ENCODE measurements at regions not wholly inside any gene's neighbourhood (a gene's known extent, or its start where the extent isn't known, plus 50 kb on each side); places are given as distances from the start of the nearest gene placed in this dataset.

- Histone ChIP-seq H3K4me3 (no peak overlapping the region), H3K4me2 (no peak overlapping the region), H4K20me1 (no peaks in the 10 kb centered on the region), H3K9me3 (replicated peaks in 1 of 11) (peaks cover 14 to 20% (median 18%) of the 10 kb centered on the region in 11 experiments; a peak in 21 of 22 replicates), H3K27me3 (peaks cover 0 to 6% (median 0%) of the 10 kb centered on the region in 11 experiments; a peak in 3 of 22 replicates), H3K27ac (no peak overlapping the region), H3K9ac (no peak overlapping the region), H3K36me3 (no peaks in the 10 kb centered on the region), H3K4me1 (peaks cover 7 to 22% (median 16%) of the 10 kb centered on the region in 10 experiments; a peak in 17 of 20 replicates)
- TF ChIP-seq Cebpa-rat (IDR thresholded peaks at IDR 0.05), result no peak
Observed at GRCh38 chr16:86447228-86447627, 63.1 kb upstream of the FOXF1 start.

GRCh38 chr16:86448306-86448890 is 61.9 kb upstream of the FOXF1 start:
- H3K4me1 ChIP-seq, result peaks cover 7 to 22% (median 16%) of the 10 kb centered on the region in 10 experiments; a peak in 17 of 20 replicates
- TF ChIP-seq Cebpa-rat (IDR thresholded peaks at IDR 0.05), result no peak
- no peak overlapping the region for H3K9ac ChIP-seq
- no peaks in the 10 kb centered on the region for H4K20me1 ChIP-seq
- peak overlapping the region in 6 of 11 experiments; percentile 35 to 67 (median 52); a peak in 10 of 22 replicates for H3K4me2 ChIP-seq
- H3K27ac ChIP-seq, result no peak overlapping the region
- peaks cover 14 to 20% (median 18%) of the 10 kb centered on the region in 11 experiments; a peak in 21 of 22 replicates for H3K9me3 ChIP-seq (replicated peaks in 1 of 11)
- H3K36me3 ChIP-seq, result no peaks in the 10 kb centered on the region
- H3K4me3 ChIP-seq, result no peak overlapping the region
- H3K27me3 ChIP-seq, result peaks cover 0 to 6% (median 0%) of the 10 kb centered on the region in 11 experiments; a peak in 3 of 22 replicates

GRCh38 chr16:86449446-86450095 is 60.8 kb upstream of the FOXF1 start:
- Histone ChIP-seq H3K4me3 (no peak overlapping the region), H4K20me1 (no peaks in the 10 kb centered on the region), H3K27me3 (no peaks in the 10 kb centered on the region), H3K4me1 (peaks cover 7 to 22% (median 16%) of the 10 kb centered on the region in 10 experiments; a peak in 17 of 20 replicates), H3K36me3 (no peaks in the 10 kb centered on the region), H3K9me3 (replicated peaks in 1 of 11) (peaks cover 14 to 20% (median 18%) of the 10 kb centered on the region in 11 experiments; a peak in 21 of 22 replicates), H3K4me2 (peak overlapping the region; percentile 23 to 67 (median 49); a peak in 20 of 22 replicates), H3K27ac (no peak overlapping the region), H3K9ac (no peak overlapping the region)
- TF ChIP-seq Cebpa-rat (IDR thresholded peaks at IDR 0.05), result no peak

- H3K4me2 ChIP-seq, result no peak overlapping the region
- H3K4me1 ChIP-seq, result peaks cover 7 to 22% (median 16%) of the 10 kb centered on the region in 10 experiments; a peak in 17 of 20 replicates
- peaks cover 14 to 20% (median 18%) of the 10 kb centered on the region in 11 experiments; a peak in 21 of 22 replicates for H3K9me3 ChIP-seq (replicated peaks in 1 of 11)
- no peaks in the 10 kb centered on the region for H3K27me3 ChIP-seq
- H3K4me3 ChIP-seq, result no peak overlapping the region
- no peak for TF ChIP-seq Cebpa-rat (IDR thresholded peaks at IDR 0.05)
- no peak overlapping the region for H3K27ac ChIP-seq
- H4K20me1 ChIP-seq, result no peaks in the 10 kb centered on the region
- H3K36me3 ChIP-seq, result no peaks in the 10 kb centered on the region
- H3K9ac ChIP-seq, result no peak overlapping the region
Observed at GRCh38 chr16:86450691-86451090, 59.6 kb upstream of the FOXF1 start.

- Histone ChIP-seq H3K4me2 (no peak overlapping the region), H3K27me3 (no peaks in the 10 kb centered on the region), H3K36me3 (no peaks in the 10 kb centered on the region), H3K9me3 (replicated peaks in 1 of 11) (peaks cover 1 to 9% (median 7%) of the 10 kb centered on the region in 11 experiments; a peak in 18 of 22 replicates), H3K4me3 (no peak overlapping the region), H3K4me1 (peaks cover 7 to 22% (median 16%) of the 10 kb centered on the region in 10 experiments; a peak in 17 of 20 replicates), H3K9ac (no peak overlapping the region), H4K20me1 (no peaks in the 10 kb centered on the region), H3K27ac (no peak overlapping the region)
- TF ChIP-seq Cebpa-rat (IDR thresholded peaks at IDR 0.05), result no peak
Observed at GRCh38 chr16:86452451-86452850, 57.9 kb upstream of the FOXF1 start.

GRCh38 chr16:86455116-86455515 is 55.2 kb upstream of the FOXF1 start:
- H3K4me2 ChIP-seq, result no peak overlapping the region
- H3K4me3 ChIP-seq, result no peak overlapping the region
- TF ChIP-seq Cebpa-rat (IDR thresholded peaks at IDR 0.05), result no peak
- H3K9ac ChIP-seq, result no peak overlapping the region
- H3K9me3 ChIP-seq (replicated peaks in 1 of 11), result peaks cover 0 to 7% (median 0%) of the 10 kb centered on the region in 11 experiments; a peak in 5 of 22 replicates
- H3K27ac ChIP-seq, result no peak overlapping the region
- H4K20me1 ChIP-seq, result no peaks in the 10 kb centered on the region
- H3K36me3 ChIP-seq, result no peaks in the 10 kb centered on the region
- no peaks in the 10 kb centered on the region for H3K4me1 ChIP-seq
- H3K27me3 ChIP-seq, result no peaks in the 10 kb centered on the region

GRCh38 chr16:86455640-86456039 is 54.7 kb upstream of the FOXF1 start:
- Histone ChIP-seq H3K9me3 (replicated peaks in 1 of 11) (peaks cover 0 to 10% (median 2%) of the 10 kb centered on the region in 11 experiments; a peak in 12 of 22 replicates), H3K4me3 (no peak overlapping the region), H3K4me1 (no peaks in the 10 kb centered on the region), H3K36me3 (no peaks in the 10 kb centered on the region), H3K9ac (no peak overlapping the region), H3K27ac (no peak overlapping the region), H3K27me3 (no peaks in the 10 kb centered on the region), H3K4me2 (no peak overlapping the region), H4K20me1 (no peaks in the 10 kb centered on the region)
- TF ChIP-seq Cebpa-rat (IDR thresholded peaks at IDR 0.05), result no peak

GRCh38 chr16:86457501-86458148 is 52.7 kb upstream of the FOXF1 start:
- H3K27me3 ChIP-seq, result no peaks in the 10 kb centered on the region
- no peak overlapping the region for H3K4me2 ChIP-seq
- no peak for TF ChIP-seq Cebpa-rat (IDR thresholded peaks at IDR 0.05)
- H3K27ac ChIP-seq, result no peak overlapping the region
- peaks cover 11 to 23% (median 14%) of the 10 kb centered on the region in 11 experiments; a peak in 21 of 22 replicates for H3K9me3 ChIP-seq (replicated peaks in 1 of 11)
- no peak overlapping the region for H3K9ac ChIP-seq
- no peak overlapping the region for H3K4me3 ChIP-seq
- H3K4me1 ChIP-seq, result no peaks in the 10 kb centered on the region
- H3K36me3 ChIP-seq, result no peaks in the 10 kb centered on the region
- no peaks in the 10 kb centered on the region for H4K20me1 ChIP-seq

GRCh38 chr16:86458149-86458777 is 52.1 kb upstream of the FOXF1 start:
- Histone ChIP-seq H3K27me3 (no peaks in the 10 kb centered on the region), H4K20me1 (no peaks in the 10 kb centered on the region), H3K4me3 (no peak overlapping the region), H3K36me3 (no peaks in the 10 kb centered on the region), H3K4me1 (no peaks in the 10 kb centered on the region), H3K4me2 (no peak overlapping the region), H3K9ac (no peak overlapping the region), H3K27ac (no peak overlapping the region), H3K9me3 (replicated peaks in 1 of 11) (peaks cover 13 to 26% (median 19%) of the 10 kb centered on the region in 11 experiments; a peak in 21 of 22 replicates)
- TF ChIP-seq Cebpa-rat (IDR thresholded peaks at IDR 0.05), result no peak

All from BLaER1 treated with 17β-estradiol and CSF1 and Interleukin-3, amounts not matched to agents 10 nM and 100 nM (cell line).